GM21576 (cell line): ENCODE measurements at regions not wholly inside any gene's neighbourhood (a gene's known extent, or its start where the extent isn't known, plus 50 kb on each side); places are given as distances from the start of the nearest gene placed in this dataset.

Source experiments
- ATAC-seq: cut with Tn5 transposase; IDR thresholded peaks from one replicate; pipeline ENCODE4 v1.9.1; 2021; ENCODE audit warnings: mild to moderate bottlenecking, moderate library complexity; ENCODE audit not compliant: unreplicated experiment

DNA sequence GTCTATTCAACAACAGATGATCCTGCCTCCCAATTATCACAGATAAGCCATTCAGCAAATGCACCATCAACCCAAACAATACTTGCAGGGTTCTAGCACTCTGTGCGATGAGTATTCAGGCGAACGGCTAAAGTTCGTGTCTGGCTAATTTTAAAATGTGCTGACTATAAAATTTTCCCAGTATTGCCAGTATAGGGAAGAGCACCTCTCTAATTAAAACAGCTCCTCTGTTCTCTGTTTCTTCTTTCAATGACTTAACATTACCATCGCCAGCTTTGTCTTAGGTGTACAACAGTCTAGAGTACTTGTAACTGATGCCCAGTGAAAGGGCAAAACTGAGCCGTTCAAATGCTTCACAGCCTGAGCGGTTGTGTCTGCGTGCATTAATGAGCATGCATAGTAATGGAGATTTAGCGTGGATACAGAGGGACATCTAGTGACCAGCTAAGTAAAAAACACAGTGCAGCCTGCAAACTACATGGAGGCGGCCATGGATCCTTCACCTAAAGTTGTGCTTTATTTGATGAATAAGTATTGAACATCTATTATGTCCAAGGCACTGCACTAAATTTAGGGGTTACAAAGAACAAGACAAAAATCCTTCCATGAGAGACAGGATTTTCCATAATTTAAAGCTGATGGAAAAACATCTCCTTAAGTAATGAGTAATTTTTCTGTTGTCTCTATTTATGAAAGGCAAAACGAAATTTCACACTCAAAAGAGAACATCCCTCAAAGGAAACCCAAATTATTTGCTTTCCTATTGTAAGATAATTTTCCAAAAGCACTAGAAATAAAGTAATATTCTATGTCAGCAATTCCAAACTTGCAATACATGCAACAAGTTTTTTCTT lies 120.0 kb downstream of the SETD4 start:
- no peak for ATAC-seq

DNA sequence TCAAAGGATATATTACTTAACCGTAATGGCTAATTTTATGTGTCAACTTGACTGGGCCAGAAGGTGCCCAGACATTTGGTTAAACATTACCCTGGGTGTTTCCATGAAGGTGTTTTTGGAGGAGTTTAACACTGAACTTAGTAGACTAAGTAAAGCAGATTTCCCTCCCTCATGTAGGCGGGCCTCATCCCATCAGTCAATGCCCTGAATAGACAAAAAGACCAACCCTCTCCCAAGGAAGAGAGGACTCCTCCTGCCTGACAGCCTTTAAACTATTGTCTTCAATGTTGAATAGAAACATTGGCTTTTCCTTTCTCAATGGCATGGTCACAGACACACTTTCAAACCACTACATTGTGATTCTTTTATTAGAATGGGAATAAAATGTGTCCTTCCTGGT lies 121.9 kb downstream of the SETD4 start:
- ATAC-seq, result no peak

DNA sequence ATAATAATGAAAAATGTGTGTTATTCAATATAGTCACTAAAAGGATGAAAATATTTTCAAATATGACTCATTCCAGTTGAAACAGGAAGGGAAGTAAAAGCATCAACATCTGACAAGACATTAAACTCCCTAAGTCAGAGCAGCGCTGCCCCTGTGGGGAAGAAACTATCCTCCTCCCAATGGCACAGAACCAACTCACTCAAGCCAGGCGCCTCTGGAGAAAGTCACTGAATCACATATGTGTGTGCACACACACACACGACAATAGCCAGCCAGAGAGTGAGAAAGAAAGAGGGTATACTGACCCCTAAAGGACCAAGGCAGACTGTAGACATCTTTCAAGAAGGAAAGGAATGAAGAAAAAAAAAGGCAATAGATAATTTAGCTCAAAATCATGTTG lies 126.9 kb downstream of the SETD4 start:
- ATAC-seq, result no peak

DNA sequence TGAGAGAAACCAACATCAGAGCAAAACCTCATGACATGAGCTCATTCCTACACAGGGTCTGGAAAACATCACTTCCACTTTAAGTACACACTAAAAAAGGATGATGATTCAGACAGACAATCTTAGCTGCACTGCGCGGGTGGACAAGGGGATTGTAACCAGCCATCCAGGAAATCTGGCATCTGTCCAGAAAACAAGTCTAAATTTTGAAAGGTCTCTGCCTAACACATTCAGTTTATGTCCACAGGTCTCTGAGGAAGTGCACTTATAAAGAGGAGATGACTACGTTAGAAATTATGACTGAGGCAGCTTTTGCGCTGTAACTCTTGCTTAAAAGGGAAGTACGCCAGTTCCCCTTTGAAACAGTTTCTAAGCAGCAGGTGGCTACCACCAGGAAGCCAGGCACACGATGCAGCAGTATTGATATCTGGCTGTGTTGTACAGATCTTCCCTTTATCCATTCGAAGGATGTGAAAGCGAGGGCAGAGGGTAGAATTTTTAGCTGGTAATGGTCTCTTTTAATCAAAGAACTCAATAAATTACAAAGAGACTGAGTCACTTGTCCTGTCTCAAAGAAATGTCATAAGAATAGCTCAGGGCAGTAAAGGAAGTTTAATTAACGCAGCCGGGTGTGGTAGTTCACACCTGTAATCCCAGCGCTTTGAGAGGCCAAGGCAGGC lies 128.0 kb downstream of the SETD4 start:
- peak; percentile 87 for ATAC-seq

DNA sequence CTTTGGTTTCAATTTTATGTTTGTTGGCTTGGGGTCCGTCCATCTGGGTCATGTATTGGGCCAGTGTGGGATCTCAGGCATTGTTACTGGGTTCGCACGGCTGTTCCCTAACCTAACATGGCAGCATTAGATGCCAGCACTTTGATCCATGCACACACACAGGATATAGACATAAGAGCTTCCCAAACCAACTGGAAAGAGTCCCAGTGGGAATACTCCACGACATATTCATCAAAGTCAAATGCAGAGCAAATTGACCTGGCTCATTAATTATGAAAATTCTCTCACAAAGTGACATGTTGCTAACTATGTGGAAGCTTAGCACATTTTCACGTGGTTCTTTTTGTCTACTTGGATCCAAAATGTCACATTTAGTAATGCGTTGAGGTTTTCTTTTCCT lies 130.4 kb downstream of the SETD4 start:
- ATAC-seq, result no peak

DNA sequence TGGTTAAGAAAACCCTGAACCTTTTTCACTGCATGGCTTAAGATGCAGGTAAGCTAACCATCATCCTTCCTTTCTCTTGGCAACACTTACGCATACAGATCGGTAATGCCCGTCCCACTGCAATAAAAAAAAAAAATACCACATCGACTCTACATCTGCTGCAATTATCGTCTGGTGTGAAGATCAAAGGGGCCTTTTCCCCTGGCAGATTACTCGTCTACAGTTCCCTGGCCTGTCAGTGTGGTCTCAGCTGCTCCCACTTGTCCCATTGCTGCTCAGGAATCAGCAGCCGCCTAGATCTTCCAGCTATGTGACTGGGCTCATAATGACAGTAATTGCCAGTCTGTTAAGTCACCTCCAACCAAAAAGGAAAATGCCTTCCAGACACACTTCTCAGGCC lies 133.1 kb downstream of the SETD4 start:
- ATAC-seq, result no peak

DNA sequence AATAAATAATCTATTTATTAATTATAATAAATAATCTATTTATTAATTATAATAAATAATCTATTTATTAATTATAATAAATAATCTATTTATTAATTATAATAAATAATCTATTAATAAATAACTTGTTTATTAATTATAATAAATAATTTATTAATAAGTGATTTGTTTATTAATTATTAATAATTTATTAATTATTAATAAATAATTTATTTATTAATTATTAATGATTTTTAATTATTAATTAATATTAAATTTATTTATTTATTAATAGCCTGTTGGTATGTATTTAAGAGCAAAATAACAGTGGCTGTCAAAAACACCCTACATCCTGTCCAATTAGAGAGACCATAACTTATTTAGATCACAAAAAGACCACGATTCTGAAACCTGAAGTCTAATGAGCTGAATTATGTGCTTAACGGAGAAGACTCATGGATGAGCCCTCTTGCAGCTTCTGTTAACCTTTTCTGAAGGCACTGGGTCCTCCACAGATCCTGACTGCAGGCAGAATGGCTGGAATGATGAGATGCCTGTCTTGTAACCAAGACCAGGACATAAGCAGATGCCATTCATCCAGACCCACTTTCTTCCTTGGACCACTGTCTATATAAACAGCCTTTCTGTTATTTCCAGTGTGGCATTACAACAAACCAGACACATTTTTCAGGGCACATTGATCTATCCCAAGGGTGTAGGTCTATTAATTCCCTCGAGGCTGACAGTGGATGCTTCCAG lies 134.2 kb downstream of the SETD4 start:
- ATAC-seq, result no peak

DNA sequence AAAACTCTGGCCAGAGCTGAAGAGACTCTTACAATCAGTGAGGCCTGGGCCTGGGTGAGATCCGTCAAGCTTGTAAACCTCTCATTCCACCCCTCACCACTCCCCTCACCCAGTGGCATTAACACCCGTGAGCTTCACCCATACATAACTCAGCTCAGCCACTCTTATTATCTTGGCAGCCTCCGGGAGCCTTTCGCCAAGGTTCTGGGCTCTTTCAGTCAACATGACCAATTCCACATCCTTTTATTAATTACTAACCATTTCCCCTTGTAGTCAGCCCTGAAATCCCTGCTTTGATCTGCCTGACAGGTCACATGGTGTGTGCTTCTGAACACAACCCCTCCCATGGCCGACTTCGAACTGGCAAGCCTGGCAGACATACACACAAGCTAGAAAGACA lies 134.8 kb downstream of the SETD4 start:
- ATAC-seq, result no peak

DNA sequence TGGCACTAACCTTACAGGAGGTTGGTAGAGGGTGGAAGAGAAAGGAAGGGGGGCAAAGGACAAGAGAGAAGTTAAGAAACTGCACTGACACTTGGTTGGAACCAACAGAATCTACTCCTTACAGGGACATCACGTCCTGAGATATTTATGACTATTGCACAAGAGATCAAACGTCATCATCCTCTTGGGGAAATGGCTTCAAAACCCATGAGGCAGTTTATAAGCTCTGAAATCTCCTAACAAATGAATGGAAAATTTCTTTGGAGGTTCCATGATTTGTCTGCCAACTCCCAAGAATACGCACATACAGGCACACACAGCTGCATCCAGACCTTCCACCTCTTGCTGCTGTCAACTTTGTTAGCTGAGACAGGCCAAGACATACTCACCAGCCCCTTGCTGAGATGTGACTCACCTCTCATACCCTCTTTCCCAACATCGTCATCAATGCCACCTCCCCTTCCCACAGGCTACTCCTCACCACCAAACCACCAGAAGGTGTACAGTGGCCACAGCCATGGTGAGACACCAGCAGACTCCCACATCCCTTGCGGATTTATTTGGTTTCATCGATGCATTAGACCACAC lies 135.5 kb downstream of the SETD4 start:
- ATAC-seq, result no peak

DNA sequence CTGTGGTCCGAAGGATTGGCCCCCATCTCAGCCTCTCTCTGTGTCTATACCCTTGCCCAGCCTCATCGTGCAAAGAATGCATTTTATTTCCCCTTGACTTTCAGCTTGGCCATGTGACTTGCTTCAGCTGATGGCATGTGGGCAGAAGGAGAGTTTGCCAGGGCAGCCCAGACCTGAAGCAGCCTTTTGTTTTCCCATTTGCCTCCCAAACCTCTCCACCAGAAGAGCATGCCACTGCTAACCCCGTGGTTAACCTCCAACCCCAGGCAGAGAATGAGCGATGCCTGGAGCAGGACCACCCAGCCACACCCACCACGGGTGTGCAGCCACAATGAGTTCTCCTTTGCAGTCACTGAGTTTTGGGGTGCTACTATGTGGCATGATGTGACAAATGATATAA lies 136.4 kb downstream of the SETD4 start:
- ATAC-seq, result no peak

DNA sequence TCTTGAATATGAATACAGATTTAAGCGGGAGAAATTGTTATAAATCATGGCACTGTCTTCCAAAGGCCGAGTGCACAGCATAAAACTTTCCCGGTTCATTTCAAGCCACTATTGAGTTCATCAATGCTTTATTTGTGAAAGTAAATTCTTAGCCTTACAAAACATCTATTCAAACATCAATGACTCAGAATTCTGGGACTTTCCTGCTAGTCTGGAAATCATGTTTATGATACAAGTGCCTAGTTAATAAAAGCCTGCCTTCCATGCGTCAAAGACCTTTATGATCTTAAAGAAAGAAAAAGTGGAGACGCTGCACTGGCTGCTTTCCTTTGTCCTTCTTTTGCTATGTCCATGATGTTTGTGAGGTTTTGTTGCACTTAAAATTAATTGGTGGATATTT lies 137.7 kb downstream of the SETD4 start:
- ATAC-seq, result no peak

DNA sequence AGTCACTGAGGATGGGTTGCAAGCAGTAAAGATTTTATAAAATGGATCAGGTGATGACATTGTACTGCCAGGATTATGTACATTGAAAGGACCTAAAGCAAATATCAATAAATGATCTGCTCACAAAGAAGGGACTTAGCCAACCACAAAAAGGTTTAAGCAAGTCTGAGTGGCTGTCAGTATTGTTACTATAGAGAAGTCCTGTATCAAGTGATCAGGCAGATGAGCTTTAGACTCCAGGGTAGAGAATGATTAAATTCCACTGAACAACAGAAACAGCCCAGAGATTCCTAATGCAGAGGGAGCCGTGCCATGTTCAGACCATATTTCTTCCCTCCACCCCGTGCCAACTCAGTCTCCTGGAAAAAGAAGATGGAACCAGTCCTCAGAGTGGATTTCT lies 138.9 kb downstream of the SETD4 start:
- ATAC-seq, result no peak

DNA sequence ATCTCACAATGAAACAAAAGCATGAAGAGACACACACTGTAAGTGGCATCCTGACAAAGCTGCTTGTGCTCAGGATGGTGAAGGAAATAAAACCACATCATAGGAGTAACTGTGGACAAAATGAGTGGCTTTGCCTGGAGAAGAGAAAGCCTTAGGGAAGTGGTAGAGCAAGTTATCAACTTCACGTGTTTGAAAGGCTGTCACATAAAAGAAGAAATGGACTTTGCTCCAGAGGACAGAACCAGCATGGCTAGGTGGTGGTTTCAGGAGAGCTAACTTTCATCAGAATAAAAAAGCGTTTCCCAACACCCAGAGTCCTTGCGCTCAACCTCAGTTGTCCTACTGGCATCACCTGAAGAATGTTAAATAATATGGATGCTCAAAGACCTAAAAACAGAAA lies 139.9 kb downstream of the SETD4 start:
- no peak for ATAC-seq

DNA sequence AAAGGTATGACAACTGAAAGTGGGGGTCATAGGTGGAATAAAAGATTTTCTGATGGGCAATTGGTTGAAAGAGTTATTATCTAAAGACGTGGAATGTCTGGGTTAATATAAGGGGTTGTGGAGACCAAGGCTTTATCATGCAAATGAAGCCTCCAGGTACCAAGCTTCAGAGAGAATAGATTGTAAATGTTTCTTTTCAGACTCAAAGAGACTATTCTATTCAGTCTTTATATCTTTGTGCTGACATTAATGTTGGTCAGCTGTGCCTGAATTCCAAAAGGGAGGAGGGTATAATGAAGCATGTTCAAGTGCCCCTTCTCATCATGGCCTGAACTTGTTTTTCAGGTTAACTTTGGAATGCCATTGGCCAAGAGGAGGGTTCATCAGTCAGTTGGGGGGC lies 145.3 kb downstream of the SETD4 start:
- ATAC-seq, result no peak

DNA sequence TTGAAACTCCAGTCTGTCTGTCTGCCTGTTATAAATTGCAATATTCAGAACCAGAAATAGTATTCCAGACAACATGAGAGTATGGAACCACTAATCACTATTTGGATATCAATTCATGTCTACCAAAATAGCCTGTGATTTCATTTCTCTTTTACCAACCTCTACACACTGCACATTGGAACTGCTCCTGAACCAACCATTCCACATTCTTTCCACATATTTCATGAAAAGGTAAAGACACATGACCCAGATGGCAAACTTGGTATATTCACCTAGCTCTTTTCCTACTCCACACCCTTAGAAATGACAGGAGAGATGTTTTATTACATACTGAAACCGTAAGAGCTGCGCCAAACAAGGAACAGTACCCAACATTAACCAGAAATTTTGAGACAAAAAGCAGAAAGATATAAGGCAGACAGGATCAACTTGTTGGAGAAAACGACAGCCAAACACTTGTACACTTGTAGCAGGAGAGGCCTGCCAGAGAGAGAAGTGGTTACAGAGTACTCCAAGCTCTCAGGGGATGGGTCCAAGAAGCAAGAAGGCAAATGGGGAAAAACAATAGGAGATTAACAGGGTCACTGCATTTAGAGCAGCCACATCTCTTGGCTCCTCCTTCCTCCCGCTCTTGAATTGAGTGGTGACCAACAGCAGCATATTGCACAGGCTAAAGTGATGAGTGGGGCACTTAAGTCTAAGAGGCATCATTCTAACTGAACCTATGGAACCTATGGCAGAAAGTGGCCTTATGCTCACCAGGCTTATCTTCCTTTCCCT lies 148.7 kb downstream of the SETD4 start:
- ATAC-seq, result no peak

DNA sequence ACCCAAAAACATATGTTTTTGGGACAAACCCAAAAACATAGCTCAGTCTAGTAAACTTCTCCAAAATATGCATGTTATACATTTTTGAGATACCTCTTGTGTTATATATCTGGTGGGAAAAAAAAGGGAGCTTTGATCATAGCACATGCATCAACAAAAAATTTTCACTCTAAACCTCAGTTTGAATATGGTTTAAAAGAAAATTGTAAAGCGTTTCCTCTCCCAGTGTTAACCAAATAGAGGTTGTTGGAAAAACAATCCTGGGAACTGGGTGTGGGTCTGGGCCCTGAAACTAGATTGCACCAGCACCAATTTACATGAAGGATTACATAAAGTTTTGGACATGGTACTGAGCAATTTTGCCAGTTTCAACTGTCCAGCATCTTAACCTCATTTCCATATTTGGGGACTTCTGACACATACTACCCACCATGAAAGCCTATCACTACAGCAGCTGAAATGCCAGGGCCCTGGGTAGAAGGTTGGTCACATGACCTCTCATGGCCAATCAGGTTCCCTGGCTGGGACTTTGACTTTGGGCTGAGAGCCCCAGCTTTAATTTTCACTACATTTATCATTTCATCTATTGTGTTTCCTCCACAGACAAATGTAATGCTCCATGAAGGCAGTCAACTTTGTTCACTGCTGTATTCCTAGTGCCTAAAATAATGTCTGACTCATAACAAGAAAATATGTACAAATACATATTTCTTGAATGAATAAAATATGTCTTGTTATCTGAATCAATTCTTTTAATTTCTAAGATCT lies 150.7 kb downstream of the SETD4 start:
- no peak for ATAC-seq

DNA sequence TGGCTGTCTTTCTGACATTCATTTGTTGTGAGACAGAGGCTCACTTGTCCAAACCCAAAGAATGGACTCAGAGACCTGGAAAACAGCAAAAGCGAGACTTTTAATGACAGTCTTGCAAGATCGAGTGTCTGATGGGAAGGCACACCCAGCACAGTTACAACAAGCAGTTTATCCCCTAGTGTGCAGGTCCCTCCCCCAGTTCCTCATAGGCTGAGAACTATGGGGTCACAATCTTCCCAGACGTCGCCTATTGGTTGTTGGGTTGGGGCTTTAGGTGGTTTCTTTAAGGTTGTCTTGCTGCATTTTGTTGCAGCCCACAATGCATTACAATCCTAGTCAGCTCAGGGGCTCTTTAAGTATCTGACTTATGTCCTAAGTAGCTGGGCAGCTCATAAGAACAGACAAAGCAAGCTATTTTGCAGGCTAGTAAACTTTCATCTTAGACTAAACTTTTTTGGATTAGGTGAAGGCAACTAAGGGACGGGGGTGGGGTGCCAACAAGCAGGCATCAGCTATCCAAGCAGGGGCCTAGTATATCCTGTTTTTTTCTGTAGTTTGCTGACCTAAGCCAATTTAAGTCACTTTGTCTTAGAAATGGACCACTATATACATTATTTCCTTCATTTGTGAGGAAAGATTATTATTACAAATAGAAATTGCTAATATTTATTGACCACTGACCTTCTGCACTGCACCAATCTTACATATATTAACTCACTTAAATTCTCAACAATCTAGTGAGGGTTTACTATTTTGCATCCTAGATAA lies 151.8 kb downstream of the SETD4 start:
- ATAC-seq, result no peak

DNA sequence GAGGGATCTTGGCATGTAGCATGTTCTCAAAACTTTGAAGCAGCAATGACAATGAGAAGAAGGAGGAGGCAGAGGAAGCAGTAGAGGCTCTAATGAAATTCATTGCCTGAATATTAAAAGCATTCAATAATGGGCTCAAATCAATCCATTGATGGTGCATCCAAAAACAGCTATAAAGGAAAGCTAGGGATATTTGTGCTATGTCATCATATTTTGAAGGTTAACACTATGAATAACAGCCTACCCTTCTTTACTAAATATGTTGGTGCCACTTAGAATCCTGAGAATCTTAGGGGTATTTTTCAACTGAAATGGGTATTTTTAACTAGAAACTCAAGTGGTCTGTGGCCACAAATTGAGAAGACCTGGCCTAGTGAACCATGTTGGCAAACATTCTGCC lies 153.7 kb downstream of the SETD4 start:
- ATAC-seq, result no peak

DNA sequence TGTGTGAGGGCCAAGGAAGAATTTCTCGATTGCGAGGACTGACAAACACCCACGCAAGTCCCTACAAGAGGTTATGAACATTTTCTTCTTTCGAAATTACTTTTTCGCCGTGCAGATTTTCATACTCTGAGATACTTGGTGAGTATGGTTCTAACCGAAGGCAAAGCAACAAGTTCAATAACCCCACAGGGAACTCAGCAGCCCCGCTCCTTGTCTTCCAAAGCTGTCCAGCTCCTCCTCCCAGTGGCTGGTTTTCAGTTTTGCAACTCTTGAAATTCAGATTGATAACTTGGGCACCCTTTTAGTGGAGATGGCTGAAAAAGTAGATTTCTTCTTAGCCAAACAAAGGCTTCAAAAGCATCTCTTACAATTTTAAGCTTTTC lies 154.4 kb downstream of the SETD4 start:
- ATAC-seq, result no peak
